HG03442 (cell line): ENCODE measurements at regions not wholly inside any gene's neighbourhood (a gene's known extent, or its start where the extent isn't known, plus 50 kb on each side); places are given as distances from the start of the nearest gene placed in this dataset.

ENCODE experiments used
- ATAC-seq: cut with Tn5 transposase; IDR thresholded peaks from one replicate; pipeline ENCODE4 v1.9.1; 2021; ENCODE audit warnings: mild to moderate bottlenecking, moderate library complexity; ENCODE audit not compliant: unreplicated experiment

- ATAC-seq, result no peak
These were observed 140.6 kb upstream of the STC2 start for GRCh38 chr5:173468821-173469251.

DNA sequence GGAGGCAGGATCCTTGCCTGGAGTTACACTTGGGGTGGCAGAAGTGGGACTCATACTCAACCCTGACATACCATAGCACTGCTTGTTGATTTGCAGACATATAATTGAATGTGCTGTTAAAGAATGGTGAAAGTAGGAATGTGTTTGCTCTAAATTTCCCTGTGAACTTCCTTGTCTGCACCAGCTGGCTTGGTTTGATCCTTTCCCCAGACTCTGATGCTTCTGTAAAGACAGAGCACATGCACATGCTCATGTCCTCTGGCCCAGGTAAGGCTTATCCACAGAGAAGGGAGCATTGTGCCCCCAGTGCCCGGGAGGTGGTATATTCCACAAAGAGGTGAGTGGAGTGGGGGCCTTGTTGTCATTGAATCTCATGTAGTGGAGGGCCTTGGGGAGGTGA is 138.0 kb upstream of the STC2 start:
- no peak for ATAC-seq

GRCh38 chr5:173464813-173465212 is 136.6 kb upstream of the STC2 start:
- ATAC-seq, result no peak

GRCh38 chr5:173463207-173463606 is 135.0 kb upstream of the STC2 start:
- ATAC-seq, result no peak

- ATAC-seq, result no peak
These were observed 130.8 kb upstream of the STC2 start for GRCh38 chr5:173458828-173459609.

DNA sequence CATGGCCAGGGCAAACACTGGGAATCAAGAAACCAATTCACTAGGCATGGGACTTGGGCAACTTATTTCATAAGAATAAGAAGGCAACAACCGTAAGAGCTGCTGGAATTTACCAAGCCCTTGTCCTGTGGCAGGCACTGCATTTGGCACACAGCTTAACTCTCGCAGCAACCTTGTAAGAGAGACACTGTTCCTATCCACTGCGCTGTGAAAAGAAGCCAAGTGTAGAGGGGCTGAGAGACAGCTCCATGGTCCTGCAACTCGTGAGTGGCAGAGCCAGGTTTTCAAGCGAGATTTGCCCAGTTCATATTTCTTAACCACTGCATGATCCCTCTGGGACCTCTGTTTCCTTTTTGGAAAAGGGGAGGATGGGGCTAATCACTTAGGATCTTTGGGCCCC is 129.3 kb upstream of the STC2 start:
- ATAC-seq, result no peak

DNA sequence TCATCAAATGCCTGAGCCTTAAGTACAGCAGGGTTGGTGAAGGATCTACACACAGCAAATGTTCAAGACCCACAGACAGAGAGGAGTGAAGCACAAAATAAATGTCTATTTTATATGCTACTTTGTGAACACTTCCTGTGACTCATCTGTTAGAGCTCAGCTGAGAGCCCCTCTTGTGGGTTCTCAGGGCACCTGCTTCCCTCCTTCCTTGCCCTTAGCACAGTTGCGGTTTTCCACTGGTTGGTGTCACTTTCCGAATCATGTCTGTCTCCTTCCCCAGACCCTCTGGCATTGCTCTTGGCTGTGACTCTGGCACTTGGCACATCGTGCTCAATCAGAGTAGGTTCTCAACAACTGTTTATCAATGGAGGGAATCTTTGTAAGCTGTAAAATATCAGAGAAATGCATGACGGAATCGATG is 128.5 kb upstream of the STC2 start:
- ATAC-seq, result no peak

DNA sequence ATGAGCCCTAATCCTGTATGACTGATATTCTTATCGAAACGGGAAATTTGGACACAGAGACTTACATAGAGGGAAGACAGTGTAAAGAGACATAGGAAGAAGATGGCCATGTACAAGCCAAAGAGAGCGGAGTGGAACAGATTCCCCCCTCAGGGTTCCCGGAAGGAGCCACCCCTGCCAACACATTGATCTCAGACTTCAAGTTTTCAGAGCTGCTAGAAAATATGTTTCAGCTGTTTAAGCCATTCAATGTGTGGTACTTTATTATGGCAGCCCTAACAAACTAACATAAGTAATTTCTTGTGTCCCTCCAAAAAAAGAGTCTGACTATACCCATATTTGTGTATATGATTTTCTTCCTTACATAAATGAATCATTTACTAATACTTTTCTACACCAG is 128.0 kb upstream of the STC2 start:
- ATAC-seq, result no peak

- ATAC-seq, result no peak
These were observed 127.4 kb upstream of the STC2 start for GRCh38 chr5:173455599-173455957.

DNA sequence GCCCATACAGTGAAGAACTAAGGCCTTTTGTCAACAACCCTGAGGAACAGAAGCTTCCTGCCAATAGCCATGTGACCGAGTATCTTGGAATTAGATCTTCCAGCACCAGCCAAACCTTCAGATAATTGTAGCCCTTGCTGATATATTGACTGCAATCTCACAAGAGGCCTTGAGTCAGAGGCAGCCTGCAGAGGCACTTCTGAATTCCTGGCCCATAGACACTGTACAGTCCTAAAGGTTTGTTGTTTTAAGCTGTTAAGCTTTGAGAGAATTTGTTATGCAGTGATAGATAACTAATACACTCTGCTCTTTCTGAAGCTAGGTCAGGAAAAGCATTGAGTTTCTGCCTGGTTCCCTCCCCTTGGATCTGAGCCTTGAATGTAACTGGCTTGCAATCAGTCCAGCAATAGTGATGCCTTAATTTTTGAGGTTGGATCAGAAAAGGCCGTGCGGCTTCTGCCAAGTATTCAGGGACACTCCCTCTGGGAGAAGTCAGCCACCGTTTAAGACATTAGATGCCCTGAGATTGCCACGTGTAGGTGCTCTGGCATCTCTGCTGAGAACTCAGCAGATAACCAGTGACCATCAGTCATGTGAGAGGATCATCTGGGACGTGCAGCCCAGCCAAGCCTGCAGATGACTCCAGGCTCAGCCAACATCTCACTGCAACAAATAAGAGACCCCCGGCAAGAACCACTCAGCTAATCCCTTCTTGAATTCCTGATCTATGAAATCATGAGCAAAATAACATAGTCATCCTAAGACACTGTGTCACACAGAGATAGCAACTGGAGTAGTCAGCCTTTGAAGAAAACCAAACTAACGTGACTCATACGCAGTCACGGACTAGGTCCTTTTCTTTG is 126.8 kb upstream of the STC2 start:
- ATAC-seq, result no peak

GRCh38 chr5:173454361-173454735 is 126.1 kb upstream of the STC2 start:
- ATAC-seq, result no peak

DNA sequence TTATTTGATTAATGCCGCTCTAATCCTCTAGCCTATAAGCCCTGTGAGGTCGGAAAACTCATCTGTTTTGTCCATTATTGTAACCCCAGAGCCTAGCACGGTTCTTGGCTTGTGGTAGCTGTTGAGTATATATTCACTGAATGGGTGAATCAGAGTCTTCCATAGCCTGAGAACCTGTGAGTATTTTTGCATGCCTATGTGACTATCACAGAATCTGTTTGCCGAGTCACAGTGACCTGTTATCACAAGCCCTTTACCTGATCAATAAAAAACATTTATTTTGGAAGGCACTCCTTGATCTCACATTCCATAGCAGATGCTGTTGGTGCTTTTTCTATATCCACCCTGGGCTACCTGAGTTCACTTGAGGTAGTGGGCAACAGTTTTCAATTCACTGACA is 125.0 kb upstream of the STC2 start:
- no peak for ATAC-seq

DNA sequence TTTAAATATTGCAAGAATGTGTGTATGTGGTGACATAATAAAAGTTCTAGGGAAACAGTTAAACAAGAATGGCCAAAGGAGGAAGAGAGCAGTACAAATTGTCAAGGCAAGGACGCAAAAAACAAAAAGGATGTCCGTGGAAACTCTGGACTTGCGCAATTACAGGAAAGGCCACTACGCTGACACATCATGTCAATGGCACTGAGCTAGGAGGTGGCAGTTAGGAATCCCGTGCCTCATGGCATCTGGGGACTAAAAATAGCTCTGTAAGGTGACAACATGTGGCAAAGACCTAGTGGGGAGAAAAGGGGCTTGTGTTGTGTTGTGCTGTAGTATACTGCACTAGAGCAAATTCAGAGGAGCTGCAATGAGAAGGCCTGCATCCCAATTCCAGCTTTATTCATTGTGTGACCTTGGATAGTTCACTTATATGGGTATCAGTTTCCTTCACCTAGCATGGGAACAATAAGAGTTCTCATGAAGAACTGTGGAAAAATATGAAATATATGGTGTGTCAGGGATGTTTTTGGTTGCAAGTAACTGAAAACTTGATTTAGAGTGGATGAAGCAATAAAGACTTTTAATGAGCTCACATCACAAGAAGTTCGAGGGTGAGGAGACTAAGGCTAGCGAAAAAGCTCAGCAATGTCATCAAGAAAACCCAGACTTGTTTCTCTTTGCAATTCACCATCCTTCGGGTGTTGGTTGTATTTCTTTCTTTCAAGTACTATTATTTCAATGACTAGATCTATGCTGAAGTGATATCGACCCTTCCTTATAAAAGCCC is 124.1 kb upstream of the STC2 start:
- ATAC-seq, result no peak

GRCh38 chr5:173451651-173452050 is 123.4 kb upstream of the STC2 start:
- ATAC-seq, result no peak

GRCh38 chr5:173451031-173451430 is 122.8 kb upstream of the STC2 start:
- no peak for ATAC-seq

GRCh38 chr5:173450188-173450587 is 122.0 kb upstream of the STC2 start:
- no peak for ATAC-seq

DNA sequence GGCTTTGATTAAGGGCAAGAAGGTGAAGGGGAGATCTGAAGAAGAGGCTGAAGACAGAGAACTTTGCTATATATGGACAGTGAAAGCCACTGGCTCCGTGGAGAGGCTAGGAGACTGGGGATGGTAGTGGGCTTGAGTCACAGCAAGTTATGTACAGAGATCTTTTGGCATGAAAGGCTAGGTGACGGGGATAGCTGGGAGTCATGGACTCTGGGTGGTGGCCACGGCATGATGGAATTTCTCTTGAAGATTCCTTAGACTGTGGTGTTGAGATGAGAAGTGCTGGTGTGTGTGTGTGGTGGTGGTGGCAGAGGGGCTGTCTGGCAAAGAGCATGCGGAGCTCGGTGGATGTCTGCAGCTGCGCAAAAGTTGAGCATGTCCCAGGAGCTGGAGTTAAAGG is 120.6 kb upstream of the STC2 start:
- no peak for ATAC-seq

- no peak for ATAC-seq
These were observed 115.8 kb upstream of the STC2 start for GRCh38 chr5:173443971-173444370.

- ATAC-seq, result no peak
These were observed 112.9 kb upstream of the STC2 start for GRCh38 chr5:173441053-173441628.

GRCh38 chr5:173438951-173439350 is 110.7 kb upstream of the STC2 start:
- no peak for ATAC-seq

- no peak for ATAC-seq
These were observed 107.2 kb upstream of the STC2 start for GRCh38 chr5:173435447-173435846.
